ENCODE measurements at regions not wholly inside any gene's neighbourhood (a gene's known extent, or its start where the extent isn't known, plus 50 kb on each side); places are given as distances from the start of the nearest gene placed in this dataset.

GRCh38 chr10:3354174-3354900 lies 181.8 kb upstream of the PITRM1 start:
- no peak overlapping the region for H3K4me3 ChIP-seq (replicated peaks; ENCODE audit: low read depth, low read length)
- no peak for TF ChIP-seq CTCF (IDR thresholded peaks at IDR 0.05; ENCODE audit: low read length, missing control alignments)
- no peak for DNase-seq (ENCODE audit: low read depth)

- no peak for TF ChIP-seq CTCF (IDR thresholded peaks at IDR 0.05; ENCODE audit: low read length, missing control alignments)
- H3K4me3 ChIP-seq (replicated peaks; ENCODE audit: low read depth, low read length) = no peak overlapping the region
- DNase-seq (ENCODE audit: low read depth) = no peak
These were observed 180.7 kb upstream of the PITRM1 start for GRCh38 chr10:3353235-3353634.

- H3K4me3 ChIP-seq (replicated peaks; ENCODE audit: low read depth, low read length) = no peak overlapping the region
- DNase-seq (ENCODE audit: low read depth) = no peak
- TF ChIP-seq CTCF (IDR thresholded peaks at IDR 0.05; ENCODE audit: low read length, missing control alignments) = no peak
These were observed 178.2 kb upstream of the PITRM1 start for GRCh38 chr10:3350617-3351258.

- no peak overlapping the region for H3K4me3 ChIP-seq (replicated peaks; ENCODE audit: low read depth, low read length)
- no peak for DNase-seq (ENCODE audit: low read depth)
- TF ChIP-seq CTCF (IDR thresholded peaks at IDR 0.05; ENCODE audit: low read length, missing control alignments) = no peak
These were observed 177.6 kb upstream of the PITRM1 start for GRCh38 chr10:3350205-3350604.

- no peak for DNase-seq (ENCODE audit: low read depth)
- no peak overlapping the region for H3K4me3 ChIP-seq (replicated peaks; ENCODE audit: low read depth, low read length)
- no peak for TF ChIP-seq CTCF (IDR thresholded peaks at IDR 0.05; ENCODE audit: low read length, missing control alignments)
These were observed 176.0 kb upstream of the PITRM1 start for GRCh38 chr10:3348564-3348963.

GRCh38 chr10:3347413-3348182 lies 175.0 kb upstream of the PITRM1 start:
- TF ChIP-seq CTCF (IDR thresholded peaks at IDR 0.05; ENCODE audit: low read length, missing control alignments) = no peak
- DNase-seq (ENCODE audit: low read depth) = no peak

More at GRCh38 chr10:3347413-3348182, 175.0 kb upstream of the PITRM1 start:
- no peak overlapping the region for H3K4me3 ChIP-seq (replicated peaks; ENCODE audit: low read depth, low read length)
